Vagina (tissue), 2 donors: ENCODE measurements at regions not wholly inside any gene's neighbourhood (a gene's known extent, or its start where the extent isn't known, plus 50 kb on each side); places are given as distances from the start of the nearest gene placed in this dataset.

Experiments
- CTCF ChIP-seq, 3 experiments: fragments of 450-650 bp in 2 of 3; fragments of 200-600 bp in 1 of 3; sonication (generic) in 1 of 3; IDR thresholded peaks; one replicate each; pipeline ENCODE4 v1.5.1; 2017 to 2019; ENCODE audit warnings: antibody characterized with exemption in 3 of 3, mild to moderate bottlenecking in 2 of 3, moderate library complexity in 2 of 3
- POLR2A ChIP-seq, 2 donors: fragments of 450-650 bp; IDR thresholded peaks; one replicate each; pipeline ENCODE4 v1.6.1; 2017; ENCODE audit warnings: antibody characterized with exemption in 2 of 2, mild to moderate bottlenecking in 2 of 2, moderate library complexity in 2 of 2
- POLR2AphosphoS5 ChIP-seq, 2 donors: sonication (generic); formaldehyde crosslinking; IDR thresholded peaks; one replicate each; pipeline ENCODE4 v1.9.0; 2017; ENCODE audit warnings: antibody characterized with exemption in 2 of 2, mild to moderate bottlenecking in 2 of 2, low read depth in 1 of 2; ENCODE audit not compliant: insufficient read depth in 1 of 2

- TF ChIP-seq CTCF (IDR thresholded peaks at IDR 0.05): no peak
- no peak for TF ChIP-seq POLR2AphosphoS5 (IDR thresholded peaks at IDR 0.05; ENCODE audit: insufficient read depth in 1 of 2, low read depth in 1 of 2)
- no peak for TF ChIP-seq POLR2A (IDR thresholded peaks at IDR 0.05)
Observed at GRCh38 chr9:28471261-28471660, 898.0 kb upstream of the C9orf72 start.
